Vagina (tissue), 2 donors: ENCODE measurements at regions not wholly inside any gene's neighbourhood (a gene's known extent, or its start where the extent isn't known, plus 50 kb on each side); places are given as distances from the start of the nearest gene placed in this dataset.

Experiments used
- POLR2A ChIP-seq, 2 donors: fragments of 450-650 bp; IDR thresholded peaks; one replicate each; pipeline ENCODE4 v1.6.1; 2017; ENCODE audit warnings: antibody characterized with exemption in 2 of 2, mild to moderate bottlenecking in 2 of 2, moderate library complexity in 2 of 2
- TF ChIP-seq, protein P1 (sequence below), 3 experiments: fragments of 450-650 bp in 2 of 3; fragments of 200-600 bp in 1 of 3; sonication (generic) in 1 of 3; IDR thresholded peaks; one replicate each; pipeline ENCODE4 v1.5.1; 2017 to 2019; ENCODE audit warnings: antibody characterized with exemption in 3 of 3, mild to moderate bottlenecking in 2 of 3, moderate library complexity in 2 of 3

DNA sequence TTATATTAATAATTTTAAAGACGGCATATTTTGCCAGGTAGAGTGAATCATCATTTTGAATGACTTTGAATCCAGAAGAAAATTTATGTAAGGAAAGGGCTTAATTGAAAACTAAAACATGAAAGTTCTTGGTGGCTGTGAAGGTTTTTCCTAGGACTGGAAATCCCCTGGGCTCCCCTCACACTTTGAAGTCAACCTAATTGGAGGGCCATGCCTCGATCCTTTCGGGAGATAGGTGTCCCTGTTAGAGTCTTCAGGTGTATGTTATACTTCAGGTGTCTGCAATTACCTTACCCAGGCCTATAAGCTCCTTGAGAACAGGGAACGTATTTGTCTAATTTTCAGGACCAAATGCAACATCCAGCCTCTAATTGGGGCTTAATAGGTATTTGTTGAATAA is 73.0 kb downstream of the ARL4C start:
- TF ChIP-seq, protein P1, sequence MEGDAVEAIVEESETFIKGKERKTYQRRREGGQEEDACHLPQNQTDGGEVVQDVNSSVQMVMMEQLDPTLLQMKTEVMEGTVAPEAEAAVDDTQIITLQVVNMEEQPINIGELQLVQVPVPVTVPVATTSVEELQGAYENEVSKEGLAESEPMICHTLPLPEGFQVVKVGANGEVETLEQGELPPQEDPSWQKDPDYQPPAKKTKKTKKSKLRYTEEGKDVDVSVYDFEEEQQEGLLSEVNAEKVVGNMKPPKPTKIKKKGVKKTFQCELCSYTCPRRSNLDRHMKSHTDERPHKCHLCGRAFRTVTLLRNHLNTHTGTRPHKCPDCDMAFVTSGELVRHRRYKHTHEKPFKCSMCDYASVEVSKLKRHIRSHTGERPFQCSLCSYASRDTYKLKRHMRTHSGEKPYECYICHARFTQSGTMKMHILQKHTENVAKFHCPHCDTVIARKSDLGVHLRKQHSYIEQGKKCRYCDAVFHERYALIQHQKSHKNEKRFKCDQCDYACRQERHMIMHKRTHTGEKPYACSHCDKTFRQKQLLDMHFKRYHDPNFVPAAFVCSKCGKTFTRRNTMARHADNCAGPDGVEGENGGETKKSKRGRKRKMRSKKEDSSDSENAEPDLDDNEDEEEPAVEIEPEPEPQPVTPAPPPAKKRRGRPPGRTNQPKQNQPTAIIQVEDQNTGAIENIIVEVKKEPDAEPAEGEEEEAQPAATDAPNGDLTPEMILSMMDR (IDR thresholded peaks at IDR 0.05): no peak
- no peak for TF ChIP-seq POLR2A (IDR thresholded peaks at IDR 0.05)
